WTC11 (cell line): ENCODE measurements at regions not wholly inside any gene's neighbourhood (a gene's known extent, or its start where the extent isn't known, plus 50 kb on each side); places are given as distances from the start of the nearest gene placed in this dataset.

ENCODE experiments used
- ATAC-seq: fragments of 200-7000 bp; cut with Tn5 transposase; 2 replicates; pipeline ENCODE4 v1.10.0; 2021; ENCODE audit warnings: mild to moderate bottlenecking, moderate library complexity
- CTCF ChIA-PET: fragments of 300-600 bp; sonication (Branson Sonifier 250); formaldehyde crosslinking; loops from one replicate; lab custom pipeline; 2021; ENCODE audit warnings: antibody characterized with exemption; lab: Charles Lee
- POLR2A ChIA-PET: fragments of 350-600 bp; sonication (Branson Sonifier 250); formaldehyde crosslinking; loops from one replicate; lab custom pipeline; 2021; ENCODE audit warnings: antibody characterized with exemption; lab: Charles Lee
- DNase-seq: peaks from one replicate; pipeline ENCODE4 v3.0.0; 2021; ENCODE audit warnings: low spot score
- H3K27ac Mint-ChIP-seq: 2 replicates; pipeline ENCODE4 v1.8.0; 2021; ENCODE audit warnings: mixed read lengths
- H3K27me3 Mint-ChIP-seq: 2 replicates; pipeline ENCODE4 v1.8.0; 2021; ENCODE audit warnings: low read depth, mild to moderate bottlenecking, moderate library complexity, mixed read lengths
- H3K36me3 Mint-ChIP-seq: 2 replicates; pipeline ENCODE4 v1.8.0; 2021; ENCODE audit warnings: mixed read lengths
- H3K4me1 Mint-ChIP-seq: 2 replicates; pipeline ENCODE4 v1.8.0; 2022; ENCODE audit warnings: mixed read lengths
- H3K4me3 Mint-ChIP-seq: 2 replicates; pipeline ENCODE4 v1.8.0; 2021; ENCODE audit warnings: mild to moderate bottlenecking, moderate library complexity, mixed read lengths
- H3K9me3 Mint-ChIP-seq: 2 replicates; pipeline ENCODE4 v1.8.0; 2021; ENCODE audit warnings: mixed read lengths
- ATF1 ChIP-seq: sonication (generic); formaldehyde crosslinking; IDR thresholded peaks from 2 replicates; pipeline ENCODE4 v1.8.1; 2023; ENCODE audit warnings: mild to moderate bottlenecking, moderate library complexity, missing genetic modification reagents
- CREB1 ChIP-seq: sonication (generic); formaldehyde crosslinking; IDR thresholded peaks from 2 replicates; pipeline ENCODE4 v1.8.0; 2023; ENCODE audit warnings: mild to moderate bottlenecking, missing genetic modification reagents
- CREM ChIP-seq: sonication (generic); formaldehyde crosslinking; IDR thresholded peaks from 2 replicates; pipeline ENCODE4 v1.8.1; 2022; ENCODE audit warnings: mild to moderate bottlenecking, missing genetic modification reagents, moderate library complexity
- ELF4 ChIP-seq: sonication (generic); formaldehyde crosslinking; IDR thresholded peaks from 2 replicates; pipeline ENCODE4 v1.8.1; 2022; ENCODE audit warnings: low read depth, mild to moderate bottlenecking, moderate library complexity, missing genetic modification reagents
- FOXJ3 ChIP-seq: sonication (generic); formaldehyde crosslinking; IDR thresholded peaks from 2 replicates; pipeline ENCODE4 v1.9.0; 2021; ENCODE audit warnings: missing genetic modification reagents, mild to moderate bottlenecking, borderline replicate concordance
- GABPB1 ChIP-seq: sonication (generic); formaldehyde crosslinking; IDR thresholded peaks from 2 replicates; pipeline ENCODE4 v1.8.1; 2023; ENCODE audit warnings: mild to moderate bottlenecking, missing genetic modification reagents
- IRF2 ChIP-seq: sonication (generic); formaldehyde crosslinking; IDR thresholded peaks from 2 replicates; pipeline ENCODE4 v1.8.0; 2022; ENCODE audit warnings: low read depth, missing genetic modification reagents, borderline replicate concordance
- NR1H2 ChIP-seq: sonication (generic); formaldehyde crosslinking; IDR thresholded peaks from 2 replicates; pipeline ENCODE4 v1.9.0; 2021; ENCODE audit warnings: mild to moderate bottlenecking, moderate library complexity, missing genetic modification reagents
- NR3C1 ChIP-seq: sonication (generic); formaldehyde crosslinking; conservative IDR thresholded peaks from 2 replicates; pipeline ENCODE4 v1.8.1; 2023; ENCODE audit warnings: low read depth, mild to moderate bottlenecking, missing genetic modification reagents
- SMAD4 ChIP-seq: sonication (generic); formaldehyde crosslinking; IDR thresholded peaks from 2 replicates; pipeline ENCODE4 v1.8.0; 2022; ENCODE audit warnings: mild to moderate bottlenecking, missing genetic modification reagents
- SOX15 ChIP-seq: fragments of 250-450 bp; sonication (Bioruptor Pico); IDR thresholded peaks from 2 replicates; pipeline ENCODE4 v1.9.0; 2021; ENCODE audit warnings: mild to moderate bottlenecking
- TEAD1 ChIP-seq: sonication (generic); formaldehyde crosslinking; IDR thresholded peaks from 2 replicates; pipeline ENCODE4 v1.8.0; 2022; ENCODE audit warnings: mild to moderate bottlenecking, missing genetic modification reagents
- ZNF121 ChIP-seq: sonication (generic); formaldehyde crosslinking; IDR thresholded peaks from 2 replicates; pipeline ENCODE4 v1.8.0; 2023; ENCODE audit warnings: missing genetic modification reagents
- ZNF138 ChIP-seq: sonication (generic); formaldehyde crosslinking; conservative IDR thresholded peaks from 2 replicates; pipeline ENCODE4 v1.8.1; 2022; ENCODE audit warnings: mild to moderate bottlenecking, moderate library complexity, missing genetic modification reagents
- ZNF423 ChIP-seq: fragments of 250-450 bp; sonication (Bioruptor Pico); IDR thresholded peaks from 2 replicates; pipeline ENCODE4 v2.1.2; 2022; ENCODE audit warnings: mild to moderate bottlenecking, moderate library complexity
- TF ChIP-seq, protein P1 (sequence below): sonication (generic); formaldehyde crosslinking; IDR thresholded peaks from 2 replicates; pipeline ENCODE4 v1.8.1; 2022; ENCODE audit warnings: missing genetic modification reagents, borderline replicate concordance
- TF ChIP-seq, protein P2 (sequence below): sonication (generic); formaldehyde crosslinking; conservative IDR thresholded peaks from 2 replicates; pipeline ENCODE4 v1.8.1; 2023; ENCODE audit warnings: mild to moderate bottlenecking, low read depth, missing genetic modification reagents, moderate library complexity
- TF ChIP-seq, protein P3 (sequence below): sonication (generic); formaldehyde crosslinking; IDR thresholded peaks from 2 replicates; pipeline ENCODE4 v1.8.0; 2022; ENCODE audit warnings: missing genetic modification reagents
- TF ChIP-seq, protein P4 (sequence below): sonication (generic); formaldehyde crosslinking; IDR thresholded peaks from 2 replicates; pipeline ENCODE4 v1.8.1; 2022; ENCODE audit warnings: mild to moderate bottlenecking, missing genetic modification reagents, moderate library complexity, borderline replicate concordance
- TF ChIP-seq, protein P5 (sequence below): fragments of 250-450 bp; sonication (Bioruptor Pico); IDR thresholded peaks from 2 replicates; pipeline ENCODE4 v1.9.0; 2021; ENCODE audit warnings: mild to moderate bottlenecking
- TF ChIP-seq, protein P6 (sequence below): fragments of 250-450 bp; sonication (Bioruptor Pico); IDR thresholded peaks from 2 replicates; pipeline ENCODE4 v1.8.0; 2021; ENCODE audit warnings: mild to moderate bottlenecking
- TF ChIP-seq, protein P7 (sequence below): sonication (generic); formaldehyde crosslinking; conservative IDR thresholded peaks from 2 replicates; pipeline ENCODE4 v1.8.1; 2022; ENCODE audit warnings: mild to moderate bottlenecking, missing genetic modification reagents
- TF ChIP-seq, protein P8 (sequence below): sonication (generic); formaldehyde crosslinking; IDR thresholded peaks from 2 replicates; pipeline ENCODE4 v1.8.1; 2022; ENCODE audit warnings: mild to moderate bottlenecking, moderate library complexity, missing genetic modification reagents

DNA sequence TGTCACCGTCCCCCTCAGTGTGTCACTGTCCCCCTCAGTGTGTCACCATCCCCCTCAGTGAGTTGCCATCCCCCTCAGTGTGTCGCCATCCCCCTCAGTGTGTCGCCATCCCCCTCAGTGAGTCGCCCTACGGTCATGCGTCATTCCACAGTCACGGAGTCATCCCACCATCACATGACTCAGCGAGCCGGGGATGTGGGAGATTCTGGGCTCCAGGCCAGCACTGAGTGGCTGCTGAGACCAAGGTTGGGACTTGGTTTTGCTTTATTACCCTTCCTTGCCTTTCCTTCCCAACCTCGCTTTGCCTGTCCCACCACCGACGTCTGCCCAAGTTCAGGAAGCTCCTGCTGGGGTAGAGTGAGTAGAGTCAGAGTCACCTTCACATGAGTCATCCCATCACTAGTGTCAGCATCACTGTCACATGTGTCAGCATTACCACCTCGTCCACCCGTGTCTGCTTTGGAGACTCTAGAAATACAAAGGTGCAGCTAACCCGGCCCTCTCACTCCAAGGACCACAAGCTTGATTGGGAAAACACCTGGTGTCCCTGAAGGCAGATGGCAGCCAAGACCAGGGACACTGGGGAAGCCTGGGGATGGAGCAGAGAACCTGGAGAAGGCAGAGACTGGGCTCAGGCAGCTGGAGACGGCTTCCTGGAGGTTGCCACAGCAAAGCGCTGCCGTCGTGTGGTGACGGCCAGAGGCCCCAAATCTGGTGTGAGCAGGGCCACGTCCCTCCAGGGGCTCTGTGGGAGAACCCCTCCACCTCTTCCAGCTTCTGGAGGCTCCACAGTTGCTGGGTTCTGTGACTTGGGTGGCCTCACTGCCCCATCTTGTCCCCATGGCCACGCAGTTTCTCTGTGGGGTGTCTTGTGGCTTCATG lies 485.2 kb upstream of the SALL3 start:
- H3K9me3 Mint-ChIP-seq, result peaks cover 29% of the 10 kb centered on the region

DNA sequence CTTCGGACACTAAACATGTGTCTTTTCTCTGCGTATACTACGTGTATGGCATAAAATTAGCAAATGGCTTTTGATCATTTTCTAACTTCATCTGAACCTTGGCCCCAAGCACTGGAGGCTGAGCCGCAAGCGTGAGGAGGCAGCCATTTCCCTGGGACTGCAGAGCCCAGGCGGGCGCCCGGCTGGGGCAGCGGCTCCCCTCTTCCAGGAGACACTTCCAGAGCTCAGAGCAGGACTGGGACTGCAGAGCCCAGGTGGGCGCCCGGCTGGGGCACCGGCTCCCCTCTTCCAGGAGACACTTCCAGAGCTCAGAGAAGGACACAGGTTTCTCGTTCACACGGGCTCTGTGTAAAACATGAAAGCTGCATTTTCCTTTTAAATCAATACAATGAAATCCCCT lies 484.1 kb upstream of the SALL3 start:
- H3K4me3 Mint-ChIP-seq, result no peak overlapping the region
- H3K4me1 Mint-ChIP-seq, result no peaks in the 10 kb centered on the region
- H3K27ac Mint-ChIP-seq, result no peak overlapping the region
- H3K27me3 Mint-ChIP-seq, result peaks cover 11% of the 10 kb centered on the region; the same call in 1 of the 2 replicates
- ATAC-seq, result no peak
- H3K36me3 Mint-ChIP-seq, result peaks cover 24% of the 10 kb centered on the region
- peaks cover 24% of the 10 kb centered on the region for H3K9me3 Mint-ChIP-seq
- ChIA-PET CTCF (no interaction called here), POLR2A (no interaction called here)
- DNase-seq, result no peak
- TF ChIP-seq ELF4 (CRISPR knock-in tag) (no peak), ZNF423 (CRISPR knock-in tag) (no peak)
- TF ChIP-seq, protein P1, sequence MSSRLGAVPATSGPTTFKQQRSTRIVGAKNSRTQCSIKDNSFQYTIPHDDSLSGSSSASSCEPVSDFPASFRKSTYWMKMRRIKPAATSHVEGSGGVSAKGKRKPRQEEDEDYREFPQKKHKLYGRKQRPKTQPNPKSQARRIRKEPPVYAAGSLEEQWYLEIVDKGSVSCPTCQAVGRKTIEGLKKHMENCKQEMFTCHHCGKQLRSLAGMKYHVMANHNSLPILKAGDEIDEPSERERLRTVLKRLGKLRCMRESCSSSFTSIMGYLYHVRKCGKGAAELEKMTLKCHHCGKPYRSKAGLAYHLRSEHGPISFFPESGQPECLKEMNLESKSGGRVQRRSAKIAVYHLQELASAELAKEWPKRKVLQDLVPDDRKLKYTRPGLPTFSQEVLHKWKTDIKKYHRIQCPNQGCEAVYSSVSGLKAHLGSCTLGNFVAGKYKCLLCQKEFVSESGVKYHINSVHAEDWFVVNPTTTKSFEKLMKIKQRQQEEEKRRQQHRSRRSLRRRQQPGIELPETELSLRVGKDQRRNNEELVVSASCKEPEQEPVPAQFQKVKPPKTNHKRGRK, result no peak
- TF ChIP-seq, protein P2, sequence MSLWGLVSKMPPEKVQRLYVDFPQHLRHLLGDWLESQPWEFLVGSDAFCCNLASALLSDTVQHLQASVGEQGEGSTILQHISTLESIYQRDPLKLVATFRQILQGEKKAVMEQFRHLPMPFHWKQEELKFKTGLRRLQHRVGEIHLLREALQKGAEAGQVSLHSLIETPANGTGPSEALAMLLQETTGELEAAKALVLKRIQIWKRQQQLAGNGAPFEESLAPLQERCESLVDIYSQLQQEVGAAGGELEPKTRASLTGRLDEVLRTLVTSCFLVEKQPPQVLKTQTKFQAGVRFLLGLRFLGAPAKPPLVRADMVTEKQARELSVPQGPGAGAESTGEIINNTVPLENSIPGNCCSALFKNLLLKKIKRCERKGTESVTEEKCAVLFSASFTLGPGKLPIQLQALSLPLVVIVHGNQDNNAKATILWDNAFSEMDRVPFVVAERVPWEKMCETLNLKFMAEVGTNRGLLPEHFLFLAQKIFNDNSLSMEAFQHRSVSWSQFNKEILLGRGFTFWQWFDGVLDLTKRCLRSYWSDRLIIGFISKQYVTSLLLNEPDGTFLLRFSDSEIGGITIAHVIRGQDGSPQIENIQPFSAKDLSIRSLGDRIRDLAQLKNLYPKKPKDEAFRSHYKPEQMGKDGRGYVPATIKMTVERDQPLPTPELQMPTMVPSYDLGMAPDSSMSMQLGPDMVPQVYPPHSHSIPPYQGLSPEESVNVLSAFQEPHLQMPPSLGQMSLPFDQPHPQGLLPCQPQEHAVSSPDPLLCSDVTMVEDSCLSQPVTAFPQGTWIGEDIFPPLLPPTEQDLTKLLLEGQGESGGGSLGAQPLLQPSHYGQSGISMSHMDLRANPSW (CRISPR knock-in tag), result no peak
- TF ChIP-seq, protein P3, sequence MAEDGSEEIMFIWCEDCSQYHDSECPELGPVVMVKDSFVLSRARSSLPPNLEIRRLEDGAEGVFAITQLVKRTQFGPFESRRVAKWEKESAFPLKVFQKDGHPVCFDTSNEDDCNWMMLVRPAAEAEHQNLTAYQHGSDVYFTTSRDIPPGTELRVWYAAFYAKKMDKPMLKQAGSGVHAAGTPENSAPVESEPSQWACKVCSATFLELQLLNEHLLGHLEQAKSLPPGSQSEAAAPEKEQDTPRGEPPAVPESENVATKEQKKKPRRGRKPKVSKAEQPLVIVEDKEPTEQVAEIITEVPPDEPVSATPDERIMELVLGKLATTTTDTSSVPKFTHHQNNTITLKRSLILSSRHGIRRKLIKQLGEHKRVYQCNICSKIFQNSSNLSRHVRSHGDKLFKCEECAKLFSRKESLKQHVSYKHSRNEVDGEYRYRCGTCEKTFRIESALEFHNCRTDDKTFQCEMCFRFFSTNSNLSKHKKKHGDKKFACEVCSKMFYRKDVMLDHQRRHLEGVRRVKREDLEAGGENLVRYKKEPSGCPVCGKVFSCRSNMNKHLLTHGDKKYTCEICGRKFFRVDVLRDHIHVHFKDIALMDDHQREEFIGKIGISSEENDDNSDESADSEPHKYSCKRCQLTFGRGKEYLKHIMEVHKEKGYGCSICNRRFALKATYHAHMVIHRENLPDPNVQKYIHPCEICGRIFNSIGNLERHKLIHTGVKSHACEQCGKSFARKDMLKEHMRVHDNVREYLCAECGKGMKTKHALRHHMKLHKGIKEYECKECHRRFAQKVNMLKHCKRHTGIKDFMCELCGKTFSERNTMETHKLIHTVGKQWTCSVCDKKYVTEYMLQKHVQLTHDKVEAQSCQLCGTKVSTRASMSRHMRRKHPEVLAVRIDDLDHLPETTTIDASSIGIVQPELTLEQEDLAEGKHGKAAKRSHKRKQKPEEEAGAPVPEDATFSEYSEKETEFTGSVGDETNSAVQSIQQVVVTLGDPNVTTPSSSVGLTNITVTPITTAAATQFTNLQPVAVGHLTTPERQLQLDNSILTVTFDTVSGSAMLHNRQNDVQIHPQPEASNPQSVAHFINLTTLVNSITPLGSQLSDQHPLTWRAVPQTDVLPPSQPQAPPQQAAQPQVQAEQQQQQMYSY (CRISPR knock-in tag), result no peak
- TF ChIP-seq, protein P4, sequence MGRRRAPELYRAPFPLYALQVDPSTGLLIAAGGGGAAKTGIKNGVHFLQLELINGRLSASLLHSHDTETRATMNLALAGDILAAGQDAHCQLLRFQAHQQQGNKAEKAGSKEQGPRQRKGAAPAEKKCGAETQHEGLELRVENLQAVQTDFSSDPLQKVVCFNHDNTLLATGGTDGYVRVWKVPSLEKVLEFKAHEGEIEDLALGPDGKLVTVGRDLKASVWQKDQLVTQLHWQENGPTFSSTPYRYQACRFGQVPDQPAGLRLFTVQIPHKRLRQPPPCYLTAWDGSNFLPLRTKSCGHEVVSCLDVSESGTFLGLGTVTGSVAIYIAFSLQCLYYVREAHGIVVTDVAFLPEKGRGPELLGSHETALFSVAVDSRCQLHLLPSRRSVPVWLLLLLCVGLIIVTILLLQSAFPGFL (CRISPR knock-in tag), result no peak
- TF ChIP-seq, protein P5, sequence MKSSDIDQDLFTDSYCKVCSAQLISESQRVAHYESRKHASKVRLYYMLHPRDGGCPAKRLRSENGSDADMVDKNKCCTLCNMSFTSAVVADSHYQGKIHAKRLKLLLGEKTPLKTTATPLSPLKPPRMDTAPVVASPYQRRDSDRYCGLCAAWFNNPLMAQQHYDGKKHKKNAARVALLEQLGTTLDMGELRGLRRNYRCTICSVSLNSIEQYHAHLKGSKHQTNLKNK, result no peak

More for the DNA sequence above, 485.2 kb upstream of the SALL3 start:
- POLR2A ChIA-PET, result no interaction called here
- H3K4me3 Mint-ChIP-seq, result no peak overlapping the region
- ATAC-seq, result no peak
- TF ChIP-seq ZNF138 (CRISPR knock-in tag) (no peak), ZNF121 (CRISPR knock-in tag) (no peak), NR3C1 (CRISPR knock-in tag) (no peak), SMAD4 (CRISPR knock-in tag) (no peak), SOX15 (no peak), TEAD1 (CRISPR knock-in tag) (no peak), ELF4 (CRISPR knock-in tag) (no peak), ATF1 (CRISPR knock-in tag) (no peak), FOXJ3 (CRISPR knock-in tag) (no peak), GABPB1 (no peak), CREB1 (CRISPR knock-in tag) (no peak), IRF2 (CRISPR knock-in tag) (no peak), CREM (CRISPR knock-in tag) (no peak), ZNF423 (CRISPR knock-in tag) (no peak), NR1H2 (CRISPR knock-in tag) (no peak)
- TF ChIP-seq, protein P4 (CRISPR knock-in tag), result no peak
- TF ChIP-seq, protein P6, sequence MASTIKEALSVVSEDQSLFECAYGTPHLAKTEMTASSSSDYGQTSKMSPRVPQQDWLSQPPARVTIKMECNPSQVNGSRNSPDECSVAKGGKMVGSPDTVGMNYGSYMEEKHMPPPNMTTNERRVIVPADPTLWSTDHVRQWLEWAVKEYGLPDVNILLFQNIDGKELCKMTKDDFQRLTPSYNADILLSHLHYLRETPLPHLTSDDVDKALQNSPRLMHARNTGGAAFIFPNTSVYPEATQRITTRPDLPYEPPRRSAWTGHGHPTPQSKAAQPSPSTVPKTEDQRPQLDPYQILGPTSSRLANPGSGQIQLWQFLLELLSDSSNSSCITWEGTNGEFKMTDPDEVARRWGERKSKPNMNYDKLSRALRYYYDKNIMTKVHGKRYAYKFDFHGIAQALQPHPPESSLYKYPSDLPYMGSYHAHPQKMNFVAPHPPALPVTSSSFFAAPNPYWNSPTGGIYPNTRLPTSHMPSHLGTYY (CRISPR knock-in tag), result no peak
- TF ChIP-seq, protein P7, sequence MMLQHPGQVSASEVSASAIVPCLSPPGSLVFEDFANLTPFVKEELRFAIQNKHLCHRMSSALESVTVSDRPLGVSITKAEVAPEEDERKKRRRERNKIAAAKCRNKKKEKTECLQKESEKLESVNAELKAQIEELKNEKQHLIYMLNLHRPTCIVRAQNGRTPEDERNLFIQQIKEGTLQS (CRISPR knock-in tag), result no peak
- TF ChIP-seq, protein P8, sequence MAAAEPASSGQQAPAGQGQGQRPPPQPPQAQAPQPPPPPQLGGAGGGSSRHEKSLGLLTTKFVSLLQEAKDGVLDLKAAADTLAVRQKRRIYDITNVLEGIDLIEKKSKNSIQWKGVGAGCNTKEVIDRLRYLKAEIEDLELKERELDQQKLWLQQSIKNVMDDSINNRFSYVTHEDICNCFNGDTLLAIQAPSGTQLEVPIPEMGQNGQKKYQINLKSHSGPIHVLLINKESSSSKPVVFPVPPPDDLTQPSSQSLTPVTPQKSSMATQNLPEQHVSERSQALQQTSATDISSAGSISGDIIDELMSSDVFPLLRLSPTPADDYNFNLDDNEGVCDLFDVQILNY (CRISPR knock-in tag), result no peak
- peaks cover 9% of the 10 kb centered on the region; the same call in 1 of the 2 replicates for H3K27me3 Mint-ChIP-seq
- DNase-seq, result no peak
- no peaks in the 10 kb centered on the region for H3K4me1 Mint-ChIP-seq
- peaks cover 27% of the 10 kb centered on the region for H3K36me3 Mint-ChIP-seq
- no peak overlapping the region for H3K27ac Mint-ChIP-seq
- CTCF ChIA-PET, result no interaction called here
